Keratinocyte (primary cell): ENCODE measurements at regions not wholly inside any gene's neighbourhood (a gene's known extent, or its start where the extent isn't known, plus 50 kb on each side); places are given as distances from the start of the nearest gene placed in this dataset.

ENCODE experiments used
- EZH2 ChIP-seq: IDR thresholded peaks from one replicate; pipeline ENCODE4 v1.6.1; 2012; ENCODE audit warnings: inconsistent platforms, mild to moderate bottlenecking, low read length, moderate library complexity
- TF ChIP-seq, protein P1 (sequence below), 3 experiments: IDR thresholded peaks in 1 of 3; conservative IDR thresholded peaks in 1 of 3; optimal IDR thresholded peaks in 1 of 3; 2 replicates in 2 of 3; 3 replicates in 1 of 3; pipeline versions ENCODE3 to v1.5.1; 2011; ENCODE audit warnings: low read length in 3 of 3, mild to moderate bottlenecking in 3 of 3, moderate library complexity in 2 of 3, control low read depth in 1 of 3, inconsistent platforms in 1 of 3; ENCODE audit not compliant: insufficient read depth in 2 of 3; ENCODE audit errors: extremely low read depth in 1 of 3

DNA sequence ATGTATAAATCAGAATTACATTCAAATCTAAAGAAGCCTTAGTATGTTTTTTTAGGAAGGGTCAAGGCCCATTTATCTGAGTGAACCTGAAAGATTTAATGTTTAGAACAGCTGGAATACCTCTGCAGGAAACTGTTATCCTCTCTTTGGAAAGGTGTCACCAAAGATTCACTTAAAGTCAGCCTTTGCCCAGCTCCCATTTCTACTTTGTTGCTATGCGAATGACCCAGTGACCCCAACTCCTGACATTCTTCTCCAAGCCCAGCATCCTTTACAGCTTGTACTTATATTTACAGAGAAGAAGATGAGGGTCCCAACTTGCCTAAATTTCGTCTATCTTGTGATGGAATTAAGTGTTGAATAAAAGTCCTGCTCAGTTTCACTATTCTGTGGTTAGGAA, 1198.6 kb downstream of the CDH12 start:
- TF ChIP-seq, protein P1, sequence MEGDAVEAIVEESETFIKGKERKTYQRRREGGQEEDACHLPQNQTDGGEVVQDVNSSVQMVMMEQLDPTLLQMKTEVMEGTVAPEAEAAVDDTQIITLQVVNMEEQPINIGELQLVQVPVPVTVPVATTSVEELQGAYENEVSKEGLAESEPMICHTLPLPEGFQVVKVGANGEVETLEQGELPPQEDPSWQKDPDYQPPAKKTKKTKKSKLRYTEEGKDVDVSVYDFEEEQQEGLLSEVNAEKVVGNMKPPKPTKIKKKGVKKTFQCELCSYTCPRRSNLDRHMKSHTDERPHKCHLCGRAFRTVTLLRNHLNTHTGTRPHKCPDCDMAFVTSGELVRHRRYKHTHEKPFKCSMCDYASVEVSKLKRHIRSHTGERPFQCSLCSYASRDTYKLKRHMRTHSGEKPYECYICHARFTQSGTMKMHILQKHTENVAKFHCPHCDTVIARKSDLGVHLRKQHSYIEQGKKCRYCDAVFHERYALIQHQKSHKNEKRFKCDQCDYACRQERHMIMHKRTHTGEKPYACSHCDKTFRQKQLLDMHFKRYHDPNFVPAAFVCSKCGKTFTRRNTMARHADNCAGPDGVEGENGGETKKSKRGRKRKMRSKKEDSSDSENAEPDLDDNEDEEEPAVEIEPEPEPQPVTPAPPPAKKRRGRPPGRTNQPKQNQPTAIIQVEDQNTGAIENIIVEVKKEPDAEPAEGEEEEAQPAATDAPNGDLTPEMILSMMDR (optimal IDR thresholded peaks at IDR 0.05 in 1 of 3, IDR thresholded peaks at IDR 0.05 in 1 of 3, conservative IDR thresholded peaks at IDR 0.05 in 1 of 3; ENCODE audit: extremely low read depth in 1 of 3, insufficient read depth in 2 of 3, low read length in 3 of 3), result no peak
- no peak for TF ChIP-seq EZH2
